ENCODE measurements at regions not wholly inside any gene's neighbourhood (a gene's known extent, or its start where the extent isn't known, plus 50 kb on each side); places are given as distances from the start of the nearest gene placed in this dataset.

GRCh38 chr1:222921945-222922344, 107.1 kb downstream of the DISP1 start (continued):
- TF ChIP-seq, protein P1, sequence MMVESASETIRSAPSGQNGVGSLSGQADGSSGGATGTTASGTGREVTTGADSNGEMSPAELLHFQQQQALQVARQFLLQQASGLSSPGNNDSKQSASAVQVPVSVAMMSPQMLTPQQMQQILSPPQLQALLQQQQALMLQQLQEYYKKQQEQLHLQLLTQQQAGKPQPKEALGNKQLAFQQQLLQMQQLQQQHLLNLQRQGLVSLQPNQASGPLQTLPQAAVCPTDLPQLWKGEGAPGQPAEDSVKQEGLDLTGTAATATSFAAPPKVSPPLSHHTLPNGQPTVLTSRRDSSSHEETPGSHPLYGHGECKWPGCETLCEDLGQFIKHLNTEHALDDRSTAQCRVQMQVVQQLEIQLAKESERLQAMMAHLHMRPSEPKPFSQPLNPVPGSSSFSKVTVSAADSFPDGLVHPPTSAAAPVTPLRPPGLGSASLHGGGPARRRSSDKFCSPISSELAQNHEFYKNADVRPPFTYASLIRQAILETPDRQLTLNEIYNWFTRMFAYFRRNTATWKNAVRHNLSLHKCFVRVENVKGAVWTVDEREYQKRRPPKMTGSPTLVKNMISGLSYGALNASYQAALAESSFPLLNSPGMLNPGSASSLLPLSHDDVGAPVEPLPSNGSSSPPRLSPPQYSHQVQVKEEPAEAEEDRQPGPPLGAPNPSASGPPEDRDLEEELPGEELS (CRISPR knock-in tag; IDR thresholded peaks at IDR 0.05; ENCODE audit: borderline replicate concordance) = no peak
- TF ChIP-seq ZBED1 (IDR thresholded peaks at IDR 0.05) (no peak), U2AF2 (optimal IDR thresholded peaks at IDR 0.05; ENCODE audit: low read depth, low read length) (no peak), ZBTB7A (IDR thresholded peaks at IDR 0.05; ENCODE audit: borderline replicate concordance, control insufficient read depth, low read depth, low read length) (no peak), ZNF561 (CRISPR knock-in tag; conservative IDR thresholded peaks at IDR 0.05) (no peak)

- H3K4me1 ChIP-seq (replicated peaks in 1 of 2; ENCODE audit: control insufficient read depth in 2 of 2, insufficient read depth in 2 of 2, low read length in 2 of 2) = no peaks in the 10 kb centered on the region
- no peak overlapping the region for H3K27ac ChIP-seq (ENCODE audit: extremely low read depth, low read depth, low read length)
- CTCF ChIA-PET (ENCODE audit: low intra/inter-chr PET ratio) = no interaction called here
- intact Hi-C loops (cut with micrococcal nuclease) = no loop called here
- no TSS peak for BruUV-seq (replicated peaks)
- H3K27me3 ChIP-seq (ENCODE audit: control insufficient read depth in 2 of 2, insufficient read depth in 2 of 2, low read length in 2 of 2) = peaks cover 0 to 2% of the 10 kb centered on the region in 2 experiments; a peak in 1 of 5 replicates
- H3K4me2 ChIP-seq (ENCODE audit: insufficient read depth, low read length) = no peak overlapping the region
- no peaks in the 10 kb centered on the region for H4K20me1 ChIP-seq (replicated peaks; ENCODE audit: control insufficient read depth, insufficient read depth, low read length)
- FAIRE-seq (no peak), ATAC-seq (no peak), DNase-seq (ENCODE audit: extremely low read depth in 1 of 4, low spot score in 3 of 4) (no peak)
- 4% methylated on average over 3 of the region's 3 CpGs for WGBS (ENCODE audit: insufficient coverage, low coverage, missing lambda C conversion rate)
- H3K9ac ChIP-seq (ENCODE audit: insufficient read depth in 1 of 2, low read depth in 2 of 2, low read length in 2 of 2) = no peak overlapping the region
- POLR2A ChIA-PET = interaction anchor here (0.8 kb wide), 1 partner anchor 13 kb away, joined by 3 read pairs; no protein-coding TSS in a partner anchor
- no peaks in the 10 kb centered on the region for H3K9me1 ChIP-seq (ENCODE audit: control insufficient read depth, insufficient read depth, low read length)
- no peaks in the 10 kb centered on the region for H3K9me3 ChIP-seq (replicated peaks; ENCODE audit: control insufficient read depth, insufficient read depth, low read depth, low read length)
- H3K79me2 ChIP-seq (ENCODE audit: control insufficient read depth, insufficient read depth, low read length) = no peaks in the 10 kb centered on the region
- H3K36me3 ChIP-seq (ENCODE audit: control insufficient read depth, insufficient read depth, low read length) = no peaks in the 10 kb centered on the region
- in situ Hi-C loops (cut with MboI) = no loop called here
- H3K4me3 ChIP-seq = no peak overlapping the region
- no peak overlapping the region for H2AFZ ChIP-seq (ENCODE audit: low read depth, low read length)
- TF ChIP-seq, protein P2, sequence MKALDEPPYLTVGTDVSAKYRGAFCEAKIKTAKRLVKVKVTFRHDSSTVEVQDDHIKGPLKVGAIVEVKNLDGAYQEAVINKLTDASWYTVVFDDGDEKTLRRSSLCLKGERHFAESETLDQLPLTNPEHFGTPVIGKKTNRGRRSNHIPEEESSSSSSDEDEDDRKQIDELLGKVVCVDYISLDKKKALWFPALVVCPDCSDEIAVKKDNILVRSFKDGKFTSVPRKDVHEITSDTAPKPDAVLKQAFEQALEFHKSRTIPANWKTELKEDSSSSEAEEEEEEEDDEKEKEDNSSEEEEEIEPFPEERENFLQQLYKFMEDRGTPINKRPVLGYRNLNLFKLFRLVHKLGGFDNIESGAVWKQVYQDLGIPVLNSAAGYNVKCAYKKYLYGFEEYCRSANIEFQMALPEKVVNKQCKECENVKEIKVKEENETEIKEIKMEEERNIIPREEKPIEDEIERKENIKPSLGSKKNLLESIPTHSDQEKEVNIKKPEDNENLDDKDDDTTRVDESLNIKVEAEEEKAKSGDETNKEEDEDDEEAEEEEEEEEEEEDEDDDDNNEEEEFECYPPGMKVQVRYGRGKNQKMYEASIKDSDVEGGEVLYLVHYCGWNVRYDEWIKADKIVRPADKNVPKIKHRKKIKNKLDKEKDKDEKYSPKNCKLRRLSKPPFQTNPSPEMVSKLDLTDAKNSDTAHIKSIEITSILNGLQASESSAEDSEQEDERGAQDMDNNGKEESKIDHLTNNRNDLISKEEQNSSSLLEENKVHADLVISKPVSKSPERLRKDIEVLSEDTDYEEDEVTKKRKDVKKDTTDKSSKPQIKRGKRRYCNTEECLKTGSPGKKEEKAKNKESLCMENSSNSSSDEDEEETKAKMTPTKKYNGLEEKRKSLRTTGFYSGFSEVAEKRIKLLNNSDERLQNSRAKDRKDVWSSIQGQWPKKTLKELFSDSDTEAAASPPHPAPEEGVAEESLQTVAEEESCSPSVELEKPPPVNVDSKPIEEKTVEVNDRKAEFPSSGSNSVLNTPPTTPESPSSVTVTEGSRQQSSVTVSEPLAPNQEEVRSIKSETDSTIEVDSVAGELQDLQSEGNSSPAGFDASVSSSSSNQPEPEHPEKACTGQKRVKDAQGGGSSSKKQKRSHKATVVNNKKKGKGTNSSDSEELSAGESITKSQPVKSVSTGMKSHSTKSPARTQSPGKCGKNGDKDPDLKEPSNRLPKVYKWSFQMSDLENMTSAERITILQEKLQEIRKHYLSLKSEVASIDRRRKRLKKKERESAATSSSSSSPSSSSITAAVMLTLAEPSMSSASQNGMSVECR (CRISPR knock-in tag; IDR thresholded peaks at IDR 0.05) = no peak
- TF ChIP-seq, protein P3, sequence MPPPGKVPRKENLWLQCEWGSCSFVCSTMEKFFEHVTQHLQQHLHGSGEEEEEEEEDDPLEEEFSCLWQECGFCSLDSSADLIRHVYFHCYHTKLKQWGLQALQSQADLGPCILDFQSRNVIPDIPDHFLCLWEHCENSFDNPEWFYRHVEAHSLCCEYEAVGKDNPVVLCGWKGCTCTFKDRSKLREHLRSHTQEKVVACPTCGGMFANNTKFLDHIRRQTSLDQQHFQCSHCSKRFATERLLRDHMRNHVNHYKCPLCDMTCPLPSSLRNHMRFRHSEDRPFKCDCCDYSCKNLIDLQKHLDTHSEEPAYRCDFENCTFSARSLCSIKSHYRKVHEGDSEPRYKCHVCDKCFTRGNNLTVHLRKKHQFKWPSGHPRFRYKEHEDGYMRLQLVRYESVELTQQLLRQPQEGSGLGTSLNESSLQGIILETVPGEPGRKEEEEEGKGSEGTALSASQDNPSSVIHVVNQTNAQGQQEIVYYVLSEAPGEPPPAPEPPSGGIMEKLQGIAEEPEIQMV (tag; conservative IDR thresholded peaks at IDR 0.05; ENCODE audit: low read depth) = no peak
- TF ChIP-seq ARID2 (IDR thresholded peaks at IDR 0.05) (no peak), TCF15 (CRISPR knock-in tag; IDR thresholded peaks at IDR 0.05) (no peak), COPS2 (conservative IDR thresholded peaks at IDR 0.05) (no peak), ZNF143 (CRISPR knock-in tag; IDR thresholded peaks at IDR 0.05) (no peak)
- TF ChIP-seq, protein P4, sequence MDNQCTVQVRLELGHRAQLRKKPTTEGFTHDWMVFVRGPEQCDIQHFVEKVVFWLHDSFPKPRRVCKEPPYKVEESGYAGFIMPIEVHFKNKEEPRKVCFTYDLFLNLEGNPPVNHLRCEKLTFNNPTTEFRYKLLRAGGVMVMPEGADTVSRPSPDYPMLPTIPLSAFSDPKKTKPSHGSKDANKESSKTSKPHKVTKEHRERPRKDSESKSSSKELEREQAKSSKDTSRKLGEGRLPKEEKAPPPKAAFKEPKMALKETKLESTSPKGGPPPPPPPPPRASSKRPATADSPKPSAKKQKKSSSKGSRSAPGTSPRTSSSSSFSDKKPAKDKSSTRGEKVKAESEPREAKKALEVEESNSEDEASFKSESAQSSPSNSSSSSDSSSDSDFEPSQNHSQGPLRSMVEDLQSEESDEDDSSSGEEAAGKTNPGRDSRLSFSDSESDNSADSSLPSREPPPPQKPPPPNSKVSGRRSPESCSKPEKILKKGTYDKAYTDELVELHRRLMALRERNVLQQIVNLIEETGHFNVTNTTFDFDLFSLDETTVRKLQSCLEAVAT (IDR thresholded peaks at IDR 0.05) = no peak
Observed at GRCh38 chr1:222923506-222923905, 108.7 kb downstream of the DISP1 start.
